HepG2 (cell line): ENCODE measurements at regions not wholly inside any gene's neighbourhood (a gene's known extent, or its start where the extent isn't known, plus 50 kb on each side); places are given as distances from the start of the nearest gene placed in this dataset.

Experiments
- ATAC-seq: fragments of 200-7000 bp; cut with Tn5 transposase; 3 replicates; pipeline ENCODE4 v1.9.1; 2020; ENCODE audit warnings: mild to moderate bottlenecking, moderate library complexity
- BruUV-seq: library from RNA; stranded (reverse); fragments of 400-500 nt; replicated peaks from 2 replicates; lab custom pipeline; 2021; lab: Mats Ljungman, UMichigan
- CTCF ChIA-PET: fragments of 300-600 bp; formaldehyde crosslinking; extraction: SDS; loops from one replicate; lab custom pipeline; 2021; ENCODE audit warnings: low total read pairs, inconsistent platforms, low intra/inter-chr PET ratio; lab: Yijun Ruan, JAX
- POLR2A ChIA-PET: fragments of 350-600 bp; sonication (Branson Sonifier 250); formaldehyde crosslinking; loops from one replicate; lab custom pipeline; 2020; ENCODE audit warnings: antibody characterized with exemption, inconsistent platforms; lab: Yijun Ruan, JAX
- DNase-seq: peaks from one replicate; pipeline ENCODE4 v3.0.0-alpha.2; 2015; ENCODE audit warnings: low spot score
- FAIRE-seq: peaks from 3 replicates; lab custom pipeline; 2011; peaks lifted over from hg19 to GRCh38; lab: Jason Lieb, UNC
- H2AFZ ChIP-seq: one replicate; pipeline ENCODE4 v1.6.1; 2011; ENCODE audit warnings: low read length, inconsistent platforms
- H3K27ac ChIP-seq: fragments of 300-600 bp; 3 replicates; pipeline ENCODE4 v1.8.0; 2011; ENCODE audit warnings: mixed run types, mild to moderate bottlenecking, mixed read lengths, low read length, inconsistent platforms; ENCODE audit not compliant: insufficient read depth; ENCODE audit errors: extremely low read length
- H3K27me3 ChIP-seq, 2 experiments: fragments of 200-600 bp in 1 of 2; 2 replicates in 1 of 2; 3 replicates in 1 of 2; pipeline versions ENCODE4 v1.6.0 to v1.8.0; 2011; ENCODE audit warnings: low read length in 2 of 2, mild to moderate bottlenecking in 2 of 2, moderate library complexity in 2 of 2, inconsistent platforms in 1 of 2; ENCODE audit not compliant: insufficient read depth in 2 of 2, control insufficient read depth in 1 of 2
- H3K36me3 ChIP-seq, 2 experiments: fragments of 200-600 bp in 1 of 2; replicated peaks in 1 of 2; 2 replicates in 1 of 2; 3 replicates in 1 of 2; pipeline versions ENCODE4 v1.5.1 to v1.8.0; 2011; ENCODE audit warnings: low read length in 2 of 2, inconsistent platforms in 1 of 2; ENCODE audit not compliant: insufficient read depth in 2 of 2, control insufficient read depth in 1 of 2
- H3K4me1 ChIP-seq: 2 replicates; pipeline ENCODE4 v1.5.1; 2012; ENCODE audit warnings: low read length, inconsistent platforms; ENCODE audit not compliant: insufficient read depth
- H3K4me2 ChIP-seq: 2 replicates; pipeline ENCODE4 v1.6.0; 2011; ENCODE audit warnings: low read depth, low read length, inconsistent platforms
- H3K4me3 ChIP-seq, 3 experiments: fragments of 200-600 bp in 1 of 3; sonication (generic), shearing (Covaris generic) in 1 of 3; replicated peaks in 1 of 3; 2 replicates each; pipeline ENCODE4 v1.5.1; 2011 to 2016; ENCODE audit warnings: low read length in 3 of 3, inconsistent platforms in 2 of 3, low read depth in 2 of 3, mild to moderate bottlenecking in 2 of 3, control low read depth in 1 of 3, mixed read lengths in 1 of 3; ENCODE audit not compliant: insufficient read depth in 1 of 3
- H3K79me2 ChIP-seq: one replicate; pipeline ENCODE4 v1.6.1; 2011; ENCODE audit warnings: low read length, inconsistent platforms; ENCODE audit not compliant: insufficient read depth
- H3K9ac ChIP-seq: 2 replicates; pipeline ENCODE4 v1.6.0; 2011; ENCODE audit warnings: mild to moderate bottlenecking, low read depth, low read length, inconsistent platforms; ENCODE audit not compliant: insufficient read depth
- H3K9me3 ChIP-seq: 2 replicates; pipeline ENCODE4 v1.5.1; 2012; ENCODE audit warnings: mild to moderate bottlenecking, low read length
- H4K20me1 ChIP-seq: 2 replicates; pipeline ENCODE4 v1.6.0; 2011; ENCODE audit warnings: inconsistent platforms, mild to moderate bottlenecking, low read length, moderate library complexity; ENCODE audit not compliant: insufficient read depth
- BRF2 ChIP-seq: sonication (generic); formaldehyde crosslinking; IDR thresholded peaks from 2 replicates; pipeline ENCODE4 v1.8.1; 2022; ENCODE audit warnings: mild to moderate bottlenecking, missing genetic modification reagents
- FIP1L1 ChIP-seq: fragments of 200-400 bp; formaldehyde crosslinking; IDR thresholded peaks from 2 replicates; pipeline ENCODE4 v1.6.1; 2018; ENCODE audit warnings: low read depth, mild to moderate bottlenecking, low read length, moderate library complexity, borderline replicate concordance; ENCODE audit not compliant: insufficient read depth
- FOXP1 ChIP-seq, 2 experiments: fragments of 450-650 bp in 1 of 2; IDR thresholded peaks; 2 replicates each; pipeline ENCODE4 v1.6.1; 2017 to 2018; ENCODE audit warnings: antibody characterized with exemption in 1 of 2
- GABPA ChIP-seq, 2 experiments: IDR thresholded peaks; 2 replicates each; pipeline ENCODE4 v1.6.1; 2011 to 2016; ENCODE audit warnings: low read depth in 2 of 2, low read length in 1 of 2, missing biosample characterization in 1 of 2, missing genetic modification characterization in 1 of 2
- NFE2 ChIP-seq: sonication (generic); formaldehyde crosslinking; IDR thresholded peaks from 2 replicates; pipeline ENCODE4 v1.4.0; 2020; ENCODE audit warnings: missing genetic modification reagents
- SALL1 ChIP-seq: sonication (generic); formaldehyde crosslinking; IDR thresholded peaks from 2 replicates; pipeline ENCODE4 v1.8.0; 2022; ENCODE audit warnings: mild to moderate bottlenecking, missing genetic modification reagents
- XBP1 ChIP-seq: sonication (generic); formaldehyde crosslinking; IDR thresholded peaks from 2 replicates; pipeline ENCODE4 v1.5.0; 2020; ENCODE audit warnings: missing genetic modification reagents
- ZBTB2 ChIP-seq: sonication (generic); formaldehyde crosslinking; IDR thresholded peaks from 2 replicates; pipeline ENCODE4 v1.8.0; 2022; ENCODE audit warnings: low read depth, missing genetic modification reagents
- ZNF17 ChIP-seq: sonication (generic); formaldehyde crosslinking; IDR thresholded peaks from 2 replicates; pipeline ENCODE4 v1.5.0; 2020; ENCODE audit warnings: mild to moderate bottlenecking, missing genetic modification reagents
- ZNF432 ChIP-seq: sonication (generic); formaldehyde crosslinking; IDR thresholded peaks from 2 replicates; pipeline ENCODE4 v1.5.0; 2020; ENCODE audit warnings: missing genetic modification reagents, mild to moderate bottlenecking, borderline replicate concordance
- ZNF691 ChIP-seq: sonication (generic); formaldehyde crosslinking; IDR thresholded peaks from 2 replicates; pipeline ENCODE4 v1.4.0; 2020; ENCODE audit warnings: missing genetic modification reagents, low read depth, mild to moderate bottlenecking, borderline replicate concordance
- ZSCAN12 ChIP-seq: sonication (generic); formaldehyde crosslinking; IDR thresholded peaks from 2 replicates; pipeline ENCODE4 v1.9.0; 2021; ENCODE audit warnings: mild to moderate bottlenecking, missing genetic modification reagents
- ZUFSP ChIP-seq: sonication (generic); formaldehyde crosslinking; IDR thresholded peaks from 2 replicates; pipeline ENCODE4 v1.9.0; 2021; ENCODE audit warnings: missing genetic modification reagents, mild to moderate bottlenecking, borderline replicate concordance
- WGBS: methylation state at CpG from one replicate; pipeline ENCODE4 v1.1.6; 2017; ENCODE audit warnings: low lambda C conversion rate; 5-methylcytosine and 5-hydroxymethylcytosine counted together
- in situ Hi-C: cut with HindIII; loops from 2 replicates; pipeline ENCODE4 v1.10.0; 2017; ENCODE audit warnings: low pct_unique_long_range_greater_than_20kb; ENCODE audit not compliant: extremely low pct_ligation_motif_present
- intact Hi-C: fragments of 100-400 bp; cut with micrococcal nuclease; formaldehyde crosslinking; loops from one replicate; pipeline ENCODE4 v1.10.0; 2022; ENCODE audit not compliant: unreplicated experiment

- Histone ChIP-seq H3K4me1 (peaks cover 18% of the 10 kb centered on the region), H3K9me3 (no peaks in the 10 kb centered on the region), H3K27ac (no peak overlapping the region), H3K79me2 (no peaks in the 10 kb centered on the region), H3K9ac (no peak overlapping the region), H3K27me3 (no peaks in the 10 kb centered on the region), H3K36me3 (no peaks in the 10 kb centered on the region), H3K4me2 (no peak overlapping the region)
- ChIA-PET POLR2A (no interaction called here), CTCF (no interaction called here)
- WGBS = 2% methylated on average over 2 of the region's 2 CpGs
- no TSS peak for BruUV-seq
- FAIRE-seq = no peak
- no peak for TF ChIP-seq XBP1 (CRISPR knock-in tag)
- TF ChIP-seq ZBTB2 (CRISPR knock-in tag) = no peak
- no peak for TF ChIP-seq ZSCAN12 (CRISPR knock-in tag)
- TF ChIP-seq, all 625 proteins: peak for 0
- Histone ChIP-seq H3K4me3 (no peak overlapping the region), H4K20me1 (no peaks in the 10 kb centered on the region), H2AFZ (no peak overlapping the region)
- no peak for ATAC-seq
- in situ Hi-C loops (no loop called here), intact Hi-C loops (no loop called here)
- no peak for DNase-seq
Measured at GRCh38 chr11:25432376-25432775, 899.6 kb upstream of the ANO3 start.

GRCh38 chr11:25435197-25435596 is 896.7 kb upstream of the ANO3 start:
- H3K27ac ChIP-seq = no peak overlapping the region
- intact Hi-C loops (no loop called here), in situ Hi-C loops (no loop called here)
- no peak overlapping the region for H3K4me3 ChIP-seq
- H3K4me1 ChIP-seq = peaks cover 18% of the 10 kb centered on the region
- DNase-seq = peak; percentile 31
- BruUV-seq = no TSS peak
- no peak overlapping the region for H2AFZ ChIP-seq
- no peaks in the 10 kb centered on the region for H3K36me3 ChIP-seq
- H3K27me3 ChIP-seq = no peaks in the 10 kb centered on the region
- H4K20me1 ChIP-seq = no peaks in the 10 kb centered on the region
- H3K79me2 ChIP-seq = no peaks in the 10 kb centered on the region
- no peaks in the 10 kb centered on the region for H3K9me3 ChIP-seq
- WGBS = 3% methylated on average over 1 of the region's 1 CpG
- ChIA-PET POLR2A (no interaction called here), CTCF (no interaction called here)
- ATAC-seq = peak; percentile 93
- H3K4me2 ChIP-seq = no peak overlapping the region
- H3K9ac ChIP-seq = no peak overlapping the region
- FAIRE-seq = no peak
- TF ChIP-seq FIP1L1 (no peak), ZNF432 (CRISPR knock-in tag) (no peak), ZUFSP (no peak), NFE2 (CRISPR knock-in tag) (no peak), FOXP1 (IDR thresholded peaks at IDR 0.05) (no peak), FOXP1 (CRISPR knock-in tag; IDR thresholded peaks at IDR 0.05) (peak; percentile 42; the same call in 1 of the 2 replicates), BRF2 (CRISPR knock-in tag) (no peak), ZNF17 (CRISPR knock-in tag) (no peak), SALL1 (CRISPR knock-in tag) (0 out of 2 replicates have a peak, but pooled peaks have one; percentile 19), GABPA (IDR thresholded peaks at IDR 0.05; ENCODE audit: low read depth, low read length) (no peak), GABPA (CRISPR knock-in tag; IDR thresholded peaks at IDR 0.05; ENCODE audit: low read depth) (no peak), ZNF691 (CRISPR knock-in tag) (no peak)
